PC-3 (cell line): ENCODE measurements at regions not wholly inside any gene's neighbourhood (a gene's known extent, or its start where the extent isn't known, plus 50 kb on each side); places are given as distances from the start of the nearest gene placed in this dataset.

Experiments
- ATAC-seq: fragments of 200-7000 bp; cut with Tn5 transposase; 2 replicates; pipeline ENCODE4 v1.9.1; 2020; ENCODE audit warnings: mild to moderate bottlenecking, moderate library complexity
- BruUV-seq: library from RNA; stranded (reverse); fragments of 400-500 nt; replicated peaks from 2 replicates; lab custom pipeline; 2021; lab: Mats Ljungman, UMichigan
- CTCF ChIA-PET: fragments of 300-600 bp; sonication (Branson Sonifier 250); formaldehyde crosslinking; loops from one replicate; lab custom pipeline; 2022; ENCODE audit warnings: antibody characterized with exemption; lab: Charles Lee
- POLR2A ChIA-PET: fragments of 300-600 bp; sonication (Branson Sonifier 250); formaldehyde crosslinking; loops from one replicate; lab custom pipeline; 2022; ENCODE audit warnings: antibody characterized with exemption; ENCODE audit not compliant: unreplicated experiment; lab: Charles Lee
- DNase-seq: peaks from one replicate; pipeline ENCODE4 v3.0.0-alpha.2; 2015
- H2AFZ ChIP-seq: fragments of 300-600 bp; sonication (generic); 2 replicates; pipeline ENCODE4 v1.6.0; 2016; ENCODE audit warnings: antibody characterized with exemption, low read length
- H3F3A ChIP-seq: fragments of 300-600 bp; sonication (generic); one replicate; pipeline ENCODE4 v1.6.0; 2017; ENCODE audit warnings: antibody characterized with exemption, low read length, control low read depth, mild to moderate bottlenecking; ENCODE audit not compliant: unreplicated experiment
- H3K27ac ChIP-seq: fragments of 300-600 bp; sonication (generic); 2 replicates; pipeline ENCODE4 v1.5.1; 2016; ENCODE audit warnings: mild to moderate bottlenecking, low read length
- H3K27me3 ChIP-seq: fragments of 300-600 bp; sonication (generic); 2 replicates; pipeline ENCODE4 v1.6.1; 2016; ENCODE audit warnings: low read length, mixed read lengths
- H3K36me3 ChIP-seq: fragments of 300-600 bp; sonication (generic); 2 replicates; pipeline ENCODE4 v1.6.1; 2016; ENCODE audit warnings: low read depth, mixed run types, low read length, mixed read lengths
- H3K4me1 ChIP-seq: fragments of 300-600 bp; sonication (generic); 2 replicates; pipeline ENCODE4 v1.5.1; 2016; ENCODE audit warnings: low read length; ENCODE audit not compliant: insufficient read depth
- H3K4me2 ChIP-seq: fragments of 300-600 bp; sonication (generic); 2 replicates; pipeline ENCODE4 v1.6.0; 2016; ENCODE audit warnings: low read length
- H3K4me3 ChIP-seq: fragments of 300-600 bp; sonication (generic); 2 replicates; pipeline ENCODE4 v1.5.1; 2016; ENCODE audit warnings: mild to moderate bottlenecking, low read length, mixed read lengths
- H3K79me2 ChIP-seq: fragments of 300-600 bp; sonication (generic); 2 replicates; pipeline ENCODE4 v1.6.1; 2017; ENCODE audit warnings: low read length, mixed read lengths
- H3K9ac ChIP-seq: fragments of 300-600 bp; sonication (generic); 2 replicates; pipeline ENCODE4 v1.6.0; 2016; ENCODE audit warnings: mild to moderate bottlenecking, low read length
- H3K9me2 ChIP-seq: fragments of 300-600 bp; sonication (generic); replicated peaks from 2 replicates; pipeline ENCODE4 v1.6.1; 2016; ENCODE audit warnings: mixed run types, low read length, mixed read lengths
- H3K9me3 ChIP-seq: fragments of 300-600 bp; sonication (generic); 2 replicates; pipeline ENCODE4 v1.6.1; 2016; ENCODE audit warnings: low read length, mixed read lengths
- H4K20me1 ChIP-seq: fragments of 300-600 bp; sonication (generic); 2 replicates; pipeline ENCODE4 v1.6.1; 2016; ENCODE audit warnings: low read length, mixed read lengths
- CTCF ChIP-seq: fragments of 300-600 bp; sonication (generic); conservative IDR thresholded peaks from 2 replicates; pipeline ENCODE4 v1.5.1; 2017; ENCODE audit warnings: antibody characterized with exemption, low read depth, mild to moderate bottlenecking, low read length
- EZH2 ChIP-seq: fragments of 300-600 bp; sonication (generic); IDR thresholded peaks from one replicate; pipeline ENCODE4 v1.6.1; 2017; ENCODE audit warnings: antibody characterized with exemption, mild to moderate bottlenecking, low read length; ENCODE audit not compliant: unreplicated experiment
- EZH2phosphoT487 ChIP-seq: fragments of 300-600 bp; sonication (generic); IDR thresholded peaks from 2 replicates; pipeline ENCODE4 v1.6.1; 2018; ENCODE audit warnings: mild to moderate bottlenecking, antibody characterized with exemption, low read length, borderline replicate concordance
- intact Hi-C: fragments of 100-400 bp; cut with micrococcal nuclease; formaldehyde crosslinking; loops from 2 replicates; pipeline ENCODE4 v1.9.0; 2023

- ChIA-PET CTCF (no interaction called here), POLR2A (no interaction called here)
- H3K27ac ChIP-seq = no peak overlapping the region
- TF ChIP-seq EZH2 (no peak), EZH2phosphoT487 (no peak), CTCF (no peak)
- H3K9me2 ChIP-seq = no peaks in the 10 kb centered on the region
- no peak overlapping the region for H3K4me3 ChIP-seq
- H3K27me3 ChIP-seq = no peaks in the 10 kb centered on the region
- intact Hi-C loops = no loop called here
- no peaks in the 10 kb centered on the region for H4K20me1 ChIP-seq
- no peak overlapping the region for H3K9ac ChIP-seq
- ATAC-seq (no peak), DNase-seq (no peak)
- no peaks in the 10 kb centered on the region for H3K79me2 ChIP-seq
- BruUV-seq = no TSS peak
- no peaks in the 10 kb centered on the region for H3K4me1 ChIP-seq
- no peaks in the 10 kb centered on the region for H3K36me3 ChIP-seq
- H3K9me3 ChIP-seq = no peaks in the 10 kb centered on the region
- H3F3A ChIP-seq = no peaks in the 10 kb centered on the region
- H2AFZ ChIP-seq = no peak overlapping the region
- no peak overlapping the region for H3K4me2 ChIP-seq
Measured at GRCh38 chr7:9505516-9505915, 1072.1 kb downstream of the NXPH1 start.

- no peak overlapping the region for H3K9ac ChIP-seq
- no peaks in the 10 kb centered on the region for H3K4me1 ChIP-seq
- ChIA-PET CTCF (no interaction called here), POLR2A (no interaction called here)
- DNase-seq = no peak
- H3K27me3 ChIP-seq = no peaks in the 10 kb centered on the region
- no peak overlapping the region for H3K27ac ChIP-seq
- intact Hi-C loops = no loop called here
- H2AFZ ChIP-seq = no peak overlapping the region
- no peak overlapping the region; the same call in 1 of the 2 replicates for H3K4me2 ChIP-seq
- no peaks in the 10 kb centered on the region for H3K9me2 ChIP-seq
- peak; percentile 58 for ATAC-seq
- no peaks in the 10 kb centered on the region for H4K20me1 ChIP-seq
- no peaks in the 10 kb centered on the region for H3K36me3 ChIP-seq
- no peaks in the 10 kb centered on the region for H3F3A ChIP-seq
- no TSS peak for BruUV-seq
- H3K9me3 ChIP-seq = no peaks in the 10 kb centered on the region
- H3K4me3 ChIP-seq = no peak overlapping the region
- TF ChIP-seq EZH2 = no peak
- no peak for TF ChIP-seq CTCF
- no peak for TF ChIP-seq EZH2phosphoT487
- no peaks in the 10 kb centered on the region for H3K79me2 ChIP-seq
Measured at GRCh38 chr7:9507290-9507689, 1073.9 kb downstream of the NXPH1 start.

GRCh38 chr7:9516662-9517061 lies 1083.3 kb downstream of the NXPH1 start:
- no peak overlapping the region for H3K27ac ChIP-seq
- CTCF ChIA-PET = no interaction called here
- no TSS peak for BruUV-seq

More at GRCh38 chr7:9516662-9517061, 1083.3 kb downstream of the NXPH1 start:
- Histone ChIP-seq H3K36me3 (no peaks in the 10 kb centered on the region), H3F3A (no peaks in the 10 kb centered on the region), H3K9me3 (no peaks in the 10 kb centered on the region), H3K79me2 (no peaks in the 10 kb centered on the region), H3K4me3 (no peak overlapping the region), H3K4me2 (no peak overlapping the region), H3K9ac (no peak overlapping the region), H4K20me1 (no peaks in the 10 kb centered on the region), H2AFZ (no peak overlapping the region), H3K9me2 (no peaks in the 10 kb centered on the region), H3K4me1 (no peaks in the 10 kb centered on the region), H3K27me3 (no peaks in the 10 kb centered on the region)
- intact Hi-C loops = no loop called here
- DNase-seq = no peak
- POLR2A ChIA-PET = no interaction called here
- ATAC-seq = no peak
- no peak for TF ChIP-seq EZH2phosphoT487
- TF ChIP-seq CTCF = no peak
- TF ChIP-seq EZH2 = no peak
